ENCODE measurements at regions not wholly inside any gene's neighbourhood (a gene's known extent, or its start where the extent isn't known, plus 50 kb on each side); places are given as distances from the start of the nearest gene placed in this dataset.

GRCh38 chr6:80435457-80435856, 329.0 kb downstream of the BCKDHB start:
- H3K27me3 ChIP-seq: no peaks in the 10 kb centered on the region
- no peaks in the 10 kb centered on the region for H3K9me3 ChIP-seq
- no peaks in the 10 kb centered on the region for H3K4me1 ChIP-seq
- DNase-seq (ENCODE audit: low spot score in 2 of 2): no peak
- no peak overlapping the region for H3K4me3 ChIP-seq
- H3K27ac ChIP-seq: no peak overlapping the region
- TF ChIP-seq CTCF (IDR thresholded peaks at IDR 0.05) (no peak), POLR2AphosphoS5 (IDR thresholded peaks at IDR 0.05) (no peak), POLR2A (IDR thresholded peaks at IDR 0.05) (no peak)
- intact Hi-C loops (cut with DNase I; ENCODE audit: low total_unique reads): no loop called here
- no peaks in the 10 kb centered on the region for H3K36me3 ChIP-seq

GRCh38 chr6:80434691-80435350, 328.4 kb downstream of the BCKDHB start:
- Histone ChIP-seq H3K27me3 (no peaks in the 10 kb centered on the region), H3K36me3 (no peaks in the 10 kb centered on the region), H3K9me3 (no peaks in the 10 kb centered on the region), H3K4me1 (no peaks in the 10 kb centered on the region), H3K27ac (no peak overlapping the region), H3K4me3 (no peak overlapping the region)
- DNase-seq (ENCODE audit: low spot score in 2 of 2): no peak
- no peak for TF ChIP-seq POLR2A (IDR thresholded peaks at IDR 0.05)
- no peak for TF ChIP-seq POLR2AphosphoS5 (IDR thresholded peaks at IDR 0.05)
- no peak for TF ChIP-seq CTCF (IDR thresholded peaks at IDR 0.05)
- intact Hi-C loops (cut with DNase I; ENCODE audit: low total_unique reads): no loop called here

GRCh38 chr6:80433673-80434025, 327.2 kb downstream of the BCKDHB start:
- no peaks in the 10 kb centered on the region for H3K36me3 ChIP-seq
- no peaks in the 10 kb centered on the region for H3K9me3 ChIP-seq
- intact Hi-C loops (cut with DNase I; ENCODE audit: low total_unique reads): no loop called here
- H3K4me1 ChIP-seq: no peaks in the 10 kb centered on the region
- TF ChIP-seq POLR2AphosphoS5 (IDR thresholded peaks at IDR 0.05) (no peak), CTCF (IDR thresholded peaks at IDR 0.05) (no peak), POLR2A (IDR thresholded peaks at IDR 0.05) (no peak)
- H3K27ac ChIP-seq: no peak overlapping the region
- no peaks in the 10 kb centered on the region for H3K27me3 ChIP-seq
- H3K4me3 ChIP-seq: no peak overlapping the region
- no peak for DNase-seq (ENCODE audit: low spot score in 2 of 2)

GRCh38 chr6:80433010-80433672, 326.7 kb downstream of the BCKDHB start:
- no peaks in the 10 kb centered on the region for H3K4me1 ChIP-seq
- TF ChIP-seq CTCF (IDR thresholded peaks at IDR 0.05) (no peak), POLR2AphosphoS5 (IDR thresholded peaks at IDR 0.05) (no peak), POLR2A (IDR thresholded peaks at IDR 0.05) (no peak)
- no peaks in the 10 kb centered on the region for H3K27me3 ChIP-seq
- DNase-seq (ENCODE audit: low spot score in 2 of 2): no peak
- no peak overlapping the region for H3K4me3 ChIP-seq
- H3K9me3 ChIP-seq: no peaks in the 10 kb centered on the region
- no peak overlapping the region for H3K27ac ChIP-seq
- intact Hi-C loops (cut with DNase I; ENCODE audit: low total_unique reads): no loop called here
- H3K36me3 ChIP-seq: no peaks in the 10 kb centered on the region

- Histone ChIP-seq H3K27me3 (no peaks in the 10 kb centered on the region), H3K4me1 (no peaks in the 10 kb centered on the region), H3K9me3 (peaks cover 21 to 43% of the 10 kb centered on the region in 2 donors), H3K27ac (no peak overlapping the region), H3K36me3 (no peaks in the 10 kb centered on the region), H3K4me3 (no peak overlapping the region)
- TF ChIP-seq CTCF (IDR thresholded peaks at IDR 0.05): no peak
- no peak for TF ChIP-seq POLR2A (IDR thresholded peaks at IDR 0.05)
- TF ChIP-seq POLR2AphosphoS5 (IDR thresholded peaks at IDR 0.05): no peak
- DNase-seq (ENCODE audit: low spot score in 2 of 2): no peak
- intact Hi-C loops (cut with DNase I; ENCODE audit: low total_unique reads): no loop called here
Measured at GRCh38 chr6:80425089-80425823, 318.8 kb downstream of the BCKDHB start.
